Esophagus muscularis mucosa (tissue), 3 donors: ENCODE measurements at regions not wholly inside any gene's neighbourhood (a gene's known extent, or its start where the extent isn't known, plus 50 kb on each side); places are given as distances from the start of the nearest gene placed in this dataset.

ENCODE experiments used
- CTCF ChIP-seq, 3 experiments: fragments of 200-600 bp in 2 of 3; fragments of 450-650 bp in 1 of 3; sonication (generic) in 2 of 3; IDR thresholded peaks; one replicate each; pipeline ENCODE4 v1.5.1; 2017 to 2019; ENCODE audit warnings: antibody characterized with exemption in 3 of 3, mild to moderate bottlenecking in 2 of 3, moderate library complexity in 1 of 3
- POLR2A ChIP-seq: fragments of 450-650 bp; IDR thresholded peaks from one replicate; pipeline ENCODE4 v1.6.1; 2017; ENCODE audit warnings: antibody characterized with exemption, moderate library complexity, mild to moderate bottlenecking, low read depth
- POLR2AphosphoS5 ChIP-seq, 2 donors: sonication (generic); formaldehyde crosslinking; IDR thresholded peaks; one replicate each; pipeline ENCODE4 v1.6.1; 2017; ENCODE audit warnings: antibody characterized with exemption in 2 of 2

- TF ChIP-seq CTCF (IDR thresholded peaks at IDR 0.05) (no peak), POLR2A (no peak), POLR2AphosphoS5 (IDR thresholded peaks at IDR 0.05) (no peak)
Measured at GRCh38 chr7:19520392-19520791, 188.4 kb downstream of the POLR1F start.
